WTC11 (cell line): ENCODE measurements at regions not wholly inside any gene's neighbourhood (a gene's known extent, or its start where the extent isn't known, plus 50 kb on each side); places are given as distances from the start of the nearest gene placed in this dataset.

ENCODE experiments used
- CTCF ChIP-seq: fragments of 200-600 bp; IDR thresholded peaks from 2 replicates; pipeline ENCODE4 v1.8.0; 2022; ENCODE audit warnings: antibody characterized with exemption
- ELF4 ChIP-seq: sonication (generic); formaldehyde crosslinking; IDR thresholded peaks from 2 replicates; pipeline ENCODE4 v1.8.1; 2022; ENCODE audit warnings: low read depth, mild to moderate bottlenecking, moderate library complexity, missing genetic modification reagents
- GABPB1 ChIP-seq: sonication (generic); formaldehyde crosslinking; IDR thresholded peaks from 2 replicates; pipeline ENCODE4 v1.8.1; 2023; ENCODE audit warnings: mild to moderate bottlenecking, missing genetic modification reagents
- IRF2 ChIP-seq: sonication (generic); formaldehyde crosslinking; IDR thresholded peaks from 2 replicates; pipeline ENCODE4 v1.8.0; 2022; ENCODE audit warnings: low read depth, missing genetic modification reagents, borderline replicate concordance
- MAX ChIP-seq: sonication (generic); formaldehyde crosslinking; IDR thresholded peaks from 2 replicates; pipeline ENCODE4 v1.8.0; 2022; ENCODE audit warnings: mild to moderate bottlenecking, missing genetic modification reagents
- USF2 ChIP-seq: sonication (generic); formaldehyde crosslinking; IDR thresholded peaks from 2 replicates; pipeline ENCODE4 v1.8.1; 2023; ENCODE audit warnings: mild to moderate bottlenecking, missing genetic modification reagents, moderate library complexity

GRCh38 chr9:27633764-27634163 is 60.5 kb upstream of the C9orf72 start:
- TF ChIP-seq CTCF = no peak
- no peak for TF ChIP-seq ELF4 (CRISPR knock-in tag)
- no peak for TF ChIP-seq GABPB1
- no peak for TF ChIP-seq USF2 (CRISPR knock-in tag)
- TF ChIP-seq MAX (CRISPR knock-in tag) = no peak
- no peak for TF ChIP-seq IRF2 (CRISPR knock-in tag)
